OCI-LY3 (cell line): ENCODE measurements at regions not wholly inside any gene's neighbourhood (a gene's known extent, or its start where the extent isn't known, plus 50 kb on each side); places are given as distances from the start of the nearest gene placed in this dataset.

Experiments
- H2AFZ ChIP-seq: fragments of 200-600, 300-600 bp; shearing (Covaris generic); 2 replicates; pipeline ENCODE4 v1.6.0; 2014; ENCODE audit warnings: antibody characterized with exemption, low read depth, low read length
- H3K27ac ChIP-seq: fragments of 200-600, 300-600 bp; sonication (generic); 2 replicates; pipeline ENCODE4 v1.5.1; 2014; ENCODE audit warnings: mild to moderate bottlenecking, low read length, moderate library complexity, mixed read lengths
- H3K27me3 ChIP-seq: fragments of 200-600, 300-600 bp; sonication (generic); 2 replicates; pipeline ENCODE4 v1.6.1; 2014; ENCODE audit warnings: low read depth, low read length, mixed read lengths
- H3K36me3 ChIP-seq: fragments of 200-600, 300-600 bp; sonication (generic); replicated peaks from 2 replicates; pipeline ENCODE3; 2014; ENCODE audit warnings: low read depth, low read length, mixed read lengths
- H3K4me1 ChIP-seq: fragments of 300-600, 200-600 bp; sonication (generic); 2 replicates; pipeline ENCODE4 v1.6.1; 2014; ENCODE audit warnings: low read length, mixed read lengths
- H3K4me2 ChIP-seq: fragments of 200-600, 300-600 bp; sonication (generic); 2 replicates; pipeline ENCODE4 v1.6.1; 2014; ENCODE audit warnings: low read length, mixed read lengths
- H3K4me3 ChIP-seq: fragments of 300-600, 200-600 bp; sonication (generic); 2 replicates; pipeline ENCODE4 v1.5.1; 2014; ENCODE audit warnings: antibody characterized with exemption, mild to moderate bottlenecking, low read length, moderate library complexity
- H3K79me2 ChIP-seq: fragments of 300-600, 200-600 bp; shearing (Covaris generic); 2 replicates; pipeline ENCODE4 v1.6.1; 2014; ENCODE audit warnings: mild to moderate bottlenecking, low read length, mixed read lengths
- H3K9ac ChIP-seq: fragments of 300-600, 200-600 bp; shearing (Covaris generic); 2 replicates; pipeline ENCODE4 v1.6.0; 2014; ENCODE audit warnings: mild to moderate bottlenecking, low read length, moderate library complexity
- H3K9me3 ChIP-seq: fragments of 200-600, 300-600 bp; shearing (Covaris generic); 2 replicates; pipeline ENCODE4 v1.6.1; 2014; ENCODE audit warnings: low read length, mixed read lengths; ENCODE audit not compliant: insufficient read depth
- H4K20me1 ChIP-seq: fragments of 200-600, 300-600 bp; sonication (generic); 2 replicates; pipeline ENCODE4 v1.6.1; 2016; ENCODE audit warnings: low read length, mixed read lengths; ENCODE audit not compliant: insufficient read depth
- EZH2phosphoT487 ChIP-seq: fragments of 200-600 bp; shearing (Covaris generic); IDR thresholded peaks from 2 replicates; pipeline ENCODE4 v1.6.1; 2018; ENCODE audit warnings: antibody characterized with exemption, mixed run types, low read depth
- TF ChIP-seq, protein P1 (sequence below): fragments of 200-600, 300-600 bp; sonication (generic); IDR thresholded peaks from 2 replicates; pipeline ENCODE4 v1.5.1; 2014; ENCODE audit warnings: antibody characterized with exemption, low read length, low read depth

DNA sequence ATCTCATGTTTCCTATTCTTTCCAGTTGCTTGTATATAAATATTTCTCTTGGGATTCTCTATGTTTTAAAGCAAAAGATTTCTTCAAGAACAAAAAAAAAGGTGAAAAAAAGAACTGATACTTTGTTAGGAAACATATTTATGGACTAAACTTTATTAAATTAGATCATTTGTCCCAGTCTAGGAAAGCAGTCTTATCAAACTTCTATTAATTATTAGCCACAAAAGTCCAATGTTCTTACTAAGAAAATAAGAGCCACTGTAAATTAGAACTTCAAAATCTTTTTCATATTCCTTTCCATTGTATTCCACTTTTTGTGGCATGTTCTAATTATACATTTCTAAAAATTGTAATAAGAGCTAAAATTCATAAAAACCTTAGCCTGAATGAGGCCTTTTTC lies 175.2 kb downstream of the TYW3 start:
- Histone ChIP-seq H3K4me1 (no peaks in the 10 kb centered on the region), H3K27ac (no peak overlapping the region), H3K79me2 (no peaks in the 10 kb centered on the region), H4K20me1 (no peaks in the 10 kb centered on the region), H3K27me3 (no peaks in the 10 kb centered on the region), H3K4me3 (no peak overlapping the region), H3K9me3 (no peaks in the 10 kb centered on the region), H2AFZ (no peak overlapping the region), H3K36me3 (no peaks in the 10 kb centered on the region), H3K9ac (no peak overlapping the region), H3K4me2 (no peak overlapping the region)
- TF ChIP-seq EZH2phosphoT487: no peak
- TF ChIP-seq, protein P1, sequence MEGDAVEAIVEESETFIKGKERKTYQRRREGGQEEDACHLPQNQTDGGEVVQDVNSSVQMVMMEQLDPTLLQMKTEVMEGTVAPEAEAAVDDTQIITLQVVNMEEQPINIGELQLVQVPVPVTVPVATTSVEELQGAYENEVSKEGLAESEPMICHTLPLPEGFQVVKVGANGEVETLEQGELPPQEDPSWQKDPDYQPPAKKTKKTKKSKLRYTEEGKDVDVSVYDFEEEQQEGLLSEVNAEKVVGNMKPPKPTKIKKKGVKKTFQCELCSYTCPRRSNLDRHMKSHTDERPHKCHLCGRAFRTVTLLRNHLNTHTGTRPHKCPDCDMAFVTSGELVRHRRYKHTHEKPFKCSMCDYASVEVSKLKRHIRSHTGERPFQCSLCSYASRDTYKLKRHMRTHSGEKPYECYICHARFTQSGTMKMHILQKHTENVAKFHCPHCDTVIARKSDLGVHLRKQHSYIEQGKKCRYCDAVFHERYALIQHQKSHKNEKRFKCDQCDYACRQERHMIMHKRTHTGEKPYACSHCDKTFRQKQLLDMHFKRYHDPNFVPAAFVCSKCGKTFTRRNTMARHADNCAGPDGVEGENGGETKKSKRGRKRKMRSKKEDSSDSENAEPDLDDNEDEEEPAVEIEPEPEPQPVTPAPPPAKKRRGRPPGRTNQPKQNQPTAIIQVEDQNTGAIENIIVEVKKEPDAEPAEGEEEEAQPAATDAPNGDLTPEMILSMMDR: no peak

DNA sequence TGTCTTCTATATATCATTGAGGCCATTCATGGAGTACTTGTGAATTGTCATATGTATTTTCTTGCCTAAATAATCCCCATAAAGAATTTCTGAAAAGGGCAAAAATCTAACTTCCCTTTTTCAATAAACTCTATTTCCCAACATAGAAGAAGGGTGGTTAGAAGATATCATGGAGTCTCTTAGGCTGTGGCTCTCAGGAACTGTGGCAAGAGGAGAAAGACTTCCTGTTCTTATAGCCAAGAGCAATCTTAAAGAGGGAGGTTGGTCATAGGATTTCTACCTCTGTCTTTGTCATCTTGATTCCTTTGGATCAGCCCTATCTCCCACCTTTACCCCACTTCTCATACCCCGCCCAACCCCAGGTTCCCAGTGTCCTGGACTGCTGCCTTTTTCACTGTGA lies 175.8 kb downstream of the TYW3 start:
- TF ChIP-seq, protein P1: no peak
- no peak for TF ChIP-seq EZH2phosphoT487
- Histone ChIP-seq H3K36me3 (no peaks in the 10 kb centered on the region), H3K9ac (no peak overlapping the region), H3K4me1 (no peaks in the 10 kb centered on the region), H2AFZ (no peak overlapping the region), H3K27ac (no peak overlapping the region), H3K27me3 (no peaks in the 10 kb centered on the region), H3K9me3 (no peaks in the 10 kb centered on the region), H3K79me2 (no peaks in the 10 kb centered on the region), H3K4me2 (no peak overlapping the region), H3K4me3 (no peak overlapping the region), H4K20me1 (no peaks in the 10 kb centered on the region)

DNA sequence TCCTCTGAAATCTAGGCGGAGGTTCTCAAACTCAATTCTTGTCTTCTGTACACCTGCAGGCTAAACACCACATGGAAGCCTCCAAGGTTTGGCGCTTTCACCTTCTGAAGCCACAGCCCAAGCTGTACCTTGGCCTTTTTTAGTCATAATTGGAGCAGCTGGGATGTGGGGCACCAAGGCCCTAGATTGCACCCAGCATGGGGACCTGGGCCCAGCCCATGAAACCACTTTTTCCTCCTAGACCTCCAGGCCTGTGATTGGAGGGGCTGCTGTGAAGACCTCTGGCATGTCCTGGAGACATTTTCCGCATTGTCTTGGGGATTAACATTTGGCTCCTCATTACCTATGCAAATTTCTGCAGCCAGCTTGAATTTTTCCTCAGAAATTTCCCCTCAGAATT lies 181.0 kb downstream of the TYW3 start:
- Histone ChIP-seq H2AFZ (no peak overlapping the region), H3K27me3 (no peaks in the 10 kb centered on the region), H3K36me3 (no peaks in the 10 kb centered on the region), H3K9me3 (no peaks in the 10 kb centered on the region), H3K4me2 (no peak overlapping the region), H4K20me1 (no peaks in the 10 kb centered on the region), H3K4me3 (no peak overlapping the region), H3K9ac (no peak overlapping the region), H3K4me1 (no peaks in the 10 kb centered on the region), H3K79me2 (no peaks in the 10 kb centered on the region), H3K27ac (no peak overlapping the region)
- TF ChIP-seq EZH2phosphoT487: no peak
- TF ChIP-seq, protein P1: no peak

DNA sequence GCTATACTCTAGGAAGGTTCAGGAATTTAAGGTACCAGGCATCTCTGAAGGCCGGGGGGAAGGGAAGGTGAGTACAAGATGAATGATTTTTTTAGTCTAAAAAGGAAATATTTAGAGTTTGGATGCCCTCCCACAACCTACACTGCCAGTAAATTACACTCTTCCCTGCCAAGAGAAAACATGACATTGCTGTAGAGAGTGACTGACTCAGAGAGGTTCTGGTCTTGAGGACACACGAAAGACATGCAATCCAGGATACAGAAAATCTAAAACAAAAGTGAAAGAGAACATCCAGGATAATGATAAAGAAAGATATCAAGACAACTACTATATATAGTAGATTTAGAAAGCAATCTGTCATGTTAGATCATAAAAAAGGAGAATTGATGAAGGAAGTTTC lies 200.5 kb downstream of the TYW3 start:
- Histone ChIP-seq H3K9me3 (no peaks in the 10 kb centered on the region), H2AFZ (no peak overlapping the region), H3K27me3 (no peaks in the 10 kb centered on the region), H3K4me1 (no peaks in the 10 kb centered on the region), H3K27ac (no peak overlapping the region), H3K4me2 (no peak overlapping the region), H3K4me3 (no peak overlapping the region), H3K36me3 (no peaks in the 10 kb centered on the region), H3K9ac (no peak overlapping the region), H4K20me1 (no peaks in the 10 kb centered on the region), H3K79me2 (no peaks in the 10 kb centered on the region)
- TF ChIP-seq, protein P1: no peak
